ENCODE measurements at regions not wholly inside any gene's neighbourhood (a gene's known extent, or its start where the extent isn't known, plus 50 kb on each side); places are given as distances from the start of the nearest gene placed in this dataset.

- no peak for DNase-seq (ENCODE audit: low read depth in 2 of 3, low spot score in 2 of 3)
These were observed 172.8 kb upstream of the HAAO start for GRCh38 chr2:42965196-42965595.

DNA sequence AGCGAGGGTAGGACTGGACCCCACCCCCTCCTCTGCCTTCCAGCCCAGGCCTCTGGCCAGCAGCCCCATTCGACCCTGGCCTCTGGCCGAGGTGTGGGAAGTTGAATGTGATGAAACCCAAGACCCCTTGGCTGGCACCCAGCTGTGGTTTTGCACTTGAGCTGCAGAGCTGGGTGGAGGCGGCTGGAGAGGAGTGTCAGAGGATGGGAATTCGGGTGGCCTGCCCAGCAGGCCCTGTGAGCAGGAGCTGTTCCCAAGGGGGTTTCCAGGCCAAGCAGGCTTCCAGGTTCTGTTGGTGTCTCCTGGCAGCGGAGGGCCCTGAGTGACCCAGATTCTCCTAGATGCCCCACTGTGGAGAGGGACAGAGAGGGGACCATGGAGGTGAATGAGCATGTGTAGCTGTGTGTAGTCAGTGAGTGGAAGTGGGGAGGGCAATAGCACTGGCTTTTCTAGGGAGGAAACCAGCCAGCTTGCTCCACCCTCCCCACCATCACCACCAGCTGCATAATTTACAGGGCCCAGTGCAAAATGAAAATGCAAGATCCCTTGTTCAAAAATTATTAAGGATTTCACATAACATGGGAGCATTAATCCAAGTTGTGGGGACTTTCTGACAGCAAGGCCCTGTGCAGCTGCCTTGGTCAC lies 172.2 kb upstream of the HAAO start:
- peak in 1 of 3 donors; percentile 55 for DNase-seq (ENCODE audit: low read depth in 2 of 3, low spot score in 2 of 3)

DNA sequence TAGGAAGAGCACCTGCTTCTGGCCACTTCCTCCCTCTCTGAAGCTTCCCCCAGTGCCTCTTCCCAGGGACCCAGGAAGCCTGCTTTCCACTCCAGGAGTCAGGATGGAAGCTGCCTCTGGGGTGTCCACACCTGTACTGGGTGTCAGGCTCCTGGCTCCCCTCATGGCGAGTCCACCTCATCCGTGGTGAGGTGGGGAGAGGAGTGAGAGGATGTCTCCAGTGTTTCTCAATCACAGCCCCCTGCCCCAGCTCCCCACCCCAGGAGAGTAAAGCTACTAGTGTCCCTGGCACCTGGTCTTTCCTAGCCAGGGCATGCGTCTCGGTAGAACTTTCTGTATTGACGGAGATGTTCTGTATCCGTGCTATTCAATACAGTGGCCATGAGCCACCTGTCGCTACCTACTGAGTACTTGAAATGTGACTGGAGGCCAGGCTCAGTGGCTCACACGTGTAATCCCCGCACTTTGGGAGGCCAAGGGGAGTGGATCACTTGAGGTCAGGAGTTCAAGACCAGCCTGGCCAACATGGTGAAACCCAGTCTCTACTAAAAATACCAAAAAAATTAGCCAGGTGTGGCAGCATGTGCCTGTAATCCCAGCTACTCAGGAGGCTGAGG lies 171.2 kb upstream of the HAAO start:
- DNase-seq (ENCODE audit: low read depth in 2 of 3, low spot score in 2 of 3), result no peak

GRCh38 chr2:42962508-42962953 lies 170.1 kb upstream of the HAAO start:
- DNase-seq (ENCODE audit: low read depth in 2 of 3, low spot score in 2 of 3), result peak in 2 of 3 donors; percentile 70 to 73

DNA sequence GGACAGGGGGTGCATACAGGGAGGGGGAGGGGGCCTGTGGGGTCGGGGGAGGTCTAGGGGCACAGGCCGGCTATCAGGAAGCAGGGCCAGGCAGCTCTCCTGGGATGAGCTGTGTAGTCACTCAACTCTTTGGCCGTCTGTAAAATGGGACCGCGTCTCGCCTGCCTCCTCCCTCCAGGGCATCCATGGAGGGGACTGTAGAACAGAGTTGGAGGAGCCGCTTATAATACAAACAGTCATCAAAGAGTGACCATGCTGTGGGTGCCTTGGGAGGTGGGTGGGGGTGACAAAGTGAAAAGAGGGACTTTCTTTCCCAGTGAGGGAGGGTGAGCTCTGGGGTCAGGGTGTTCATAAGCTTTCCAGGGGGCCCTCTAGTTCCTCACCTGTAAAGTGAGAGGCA lies 169.6 kb upstream of the HAAO start:
- DNase-seq (ENCODE audit: low read depth in 2 of 3, low spot score in 2 of 3), result no peak

DNA sequence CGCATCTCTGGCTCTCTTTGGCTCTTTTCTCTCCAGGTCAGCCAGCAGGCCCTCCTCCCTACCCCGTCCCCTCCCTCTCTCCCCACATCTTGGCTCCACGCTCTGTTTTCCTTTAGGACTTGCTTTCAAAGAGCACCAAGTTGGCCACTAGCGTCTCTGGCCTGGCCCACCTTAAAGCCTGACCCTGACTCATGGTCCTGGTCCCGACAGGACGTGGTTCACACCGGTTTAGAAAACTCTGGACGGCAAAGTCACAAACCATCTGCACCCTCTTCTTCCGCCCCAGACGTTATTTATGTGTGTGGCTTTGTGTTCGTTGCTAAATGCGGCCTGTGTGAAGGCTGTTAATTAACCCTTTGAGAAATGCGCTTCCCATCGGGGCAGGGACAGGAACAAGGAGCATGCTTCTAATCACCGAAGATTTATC lies 169.0 kb upstream of the HAAO start:
- DNase-seq (ENCODE audit: low read depth in 2 of 3, low spot score in 2 of 3), result peak in 2 of 3 donors; percentile 91 to 96

DNA sequence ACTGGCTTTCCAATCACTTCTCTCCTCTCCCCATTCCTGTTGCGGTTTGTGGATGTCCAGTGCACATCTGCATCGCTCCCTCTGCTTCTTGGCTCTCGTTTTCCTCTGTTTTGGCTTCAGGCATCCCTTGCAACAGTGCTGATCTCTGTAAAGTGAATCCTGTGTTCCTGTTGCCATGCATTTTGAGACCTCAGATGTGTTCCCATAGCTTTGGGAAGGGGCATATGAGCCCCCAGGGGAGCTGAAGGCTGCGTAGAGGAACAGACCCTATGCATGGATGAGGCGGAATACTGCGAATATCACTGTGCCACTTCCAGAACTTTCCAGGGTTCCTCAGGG lies 168.4 kb upstream of the HAAO start:
- no peak for DNase-seq (ENCODE audit: low read depth in 2 of 3, low spot score in 2 of 3)

DNA sequence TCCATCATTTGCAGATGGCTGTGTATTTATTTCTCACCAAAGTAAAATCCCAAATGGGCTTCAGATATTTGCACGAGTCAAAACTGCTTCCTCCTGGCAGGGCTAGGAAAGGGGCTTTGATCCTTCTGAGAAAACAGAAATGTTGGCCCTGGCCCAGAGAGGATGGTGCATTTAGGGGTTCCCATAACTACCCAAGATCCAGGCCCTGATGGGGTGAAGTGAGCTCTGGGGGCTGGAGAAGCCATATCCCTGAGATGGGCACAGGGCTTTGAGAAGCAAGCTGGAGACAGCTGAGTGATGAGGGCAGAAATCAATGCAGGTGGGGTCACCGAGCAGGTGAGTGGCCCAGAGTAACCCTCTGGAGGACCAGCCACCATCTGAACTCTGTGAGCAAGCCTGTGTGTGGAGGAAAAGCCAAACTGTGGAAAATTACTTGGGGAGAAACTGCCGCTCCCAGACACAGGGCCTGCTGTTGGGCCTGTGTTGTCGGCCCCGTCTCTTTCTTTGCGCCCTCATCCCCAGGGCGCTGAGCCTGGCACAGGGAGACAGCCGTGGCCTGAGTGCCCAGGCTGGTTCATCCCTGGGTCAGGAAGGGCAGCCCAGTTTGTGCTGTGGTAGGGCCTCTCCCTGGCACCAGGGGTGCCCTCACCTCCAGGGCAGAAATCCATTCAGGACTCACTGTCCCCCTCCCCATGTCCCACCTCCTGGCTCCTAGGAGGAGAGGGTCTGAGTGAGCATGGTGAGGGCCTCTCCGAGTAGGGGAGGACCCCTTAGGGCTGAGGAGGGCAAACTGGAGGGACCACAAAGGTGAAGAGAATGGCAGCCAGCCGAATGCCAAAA lies 167.8 kb upstream of the HAAO start:
- no peak for DNase-seq (ENCODE audit: low read depth in 2 of 3, low spot score in 2 of 3)

DNA sequence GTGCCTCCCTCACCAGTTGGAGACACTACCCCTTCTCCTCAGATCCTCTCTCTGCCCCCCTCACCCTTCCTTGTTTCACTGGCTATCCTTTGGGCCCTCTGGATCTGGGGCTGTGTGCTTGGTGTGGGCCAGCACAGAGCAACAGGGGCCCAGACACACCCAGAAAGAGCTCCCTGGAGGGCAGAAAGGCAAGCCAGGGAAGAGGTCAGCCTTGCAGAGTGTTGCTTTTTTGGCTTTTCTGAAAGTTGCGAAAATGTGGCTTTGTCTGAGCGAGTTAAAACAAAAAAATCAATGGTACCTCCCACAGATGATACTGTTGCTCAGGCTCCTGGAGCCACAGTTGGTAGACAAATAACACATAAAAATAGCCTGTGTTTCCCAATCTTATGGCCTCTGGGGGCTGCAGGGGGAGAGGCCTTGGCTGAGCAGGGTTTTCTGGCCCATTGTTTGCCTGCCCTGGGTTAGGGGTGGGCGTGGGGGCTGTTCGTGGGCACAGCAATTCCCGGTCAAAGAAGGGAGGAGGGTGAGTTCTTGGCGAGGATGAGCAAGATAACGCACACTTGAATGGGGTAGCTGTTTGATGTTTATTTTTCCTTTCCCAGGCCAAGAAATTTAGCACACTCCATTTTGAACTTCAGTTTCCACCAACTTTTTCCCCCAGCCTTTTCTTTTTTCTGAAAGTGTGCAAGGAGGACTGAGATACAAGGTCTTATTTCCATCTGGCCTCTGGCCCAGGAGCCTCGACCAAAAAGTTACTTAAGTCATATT lies 167.0 kb upstream of the HAAO start:
- DNase-seq (ENCODE audit: low read depth in 2 of 3, low spot score in 2 of 3), result no peak

- DNase-seq (ENCODE audit: low read depth in 2 of 3, low spot score in 2 of 3), result no peak
These were observed 166.4 kb upstream of the HAAO start for GRCh38 chr2:42958741-42959233.

DNA sequence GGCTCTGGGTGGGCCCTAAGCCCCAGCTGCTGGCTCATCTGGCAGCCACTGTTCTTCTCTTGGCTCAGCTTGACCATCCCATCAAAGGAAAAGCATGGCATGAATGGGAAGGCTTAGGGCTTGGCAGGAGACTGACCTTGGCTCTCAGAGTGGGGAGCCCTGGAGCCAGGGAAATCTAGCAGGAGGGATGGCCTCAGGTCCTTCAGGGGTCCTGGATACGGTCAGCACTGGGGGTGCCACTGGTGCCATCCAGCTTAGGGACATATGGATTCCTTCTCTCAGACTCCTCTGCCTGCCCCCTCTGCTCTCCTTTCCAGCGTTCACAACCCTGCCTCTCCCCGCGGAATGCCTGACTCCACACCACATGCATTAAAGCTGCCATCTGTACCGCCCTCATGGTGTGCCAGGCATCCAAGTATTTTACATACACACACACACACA lies 165.5 kb upstream of the HAAO start:
- no peak for DNase-seq (ENCODE audit: low read depth in 2 of 3, low spot score in 2 of 3)

DNA sequence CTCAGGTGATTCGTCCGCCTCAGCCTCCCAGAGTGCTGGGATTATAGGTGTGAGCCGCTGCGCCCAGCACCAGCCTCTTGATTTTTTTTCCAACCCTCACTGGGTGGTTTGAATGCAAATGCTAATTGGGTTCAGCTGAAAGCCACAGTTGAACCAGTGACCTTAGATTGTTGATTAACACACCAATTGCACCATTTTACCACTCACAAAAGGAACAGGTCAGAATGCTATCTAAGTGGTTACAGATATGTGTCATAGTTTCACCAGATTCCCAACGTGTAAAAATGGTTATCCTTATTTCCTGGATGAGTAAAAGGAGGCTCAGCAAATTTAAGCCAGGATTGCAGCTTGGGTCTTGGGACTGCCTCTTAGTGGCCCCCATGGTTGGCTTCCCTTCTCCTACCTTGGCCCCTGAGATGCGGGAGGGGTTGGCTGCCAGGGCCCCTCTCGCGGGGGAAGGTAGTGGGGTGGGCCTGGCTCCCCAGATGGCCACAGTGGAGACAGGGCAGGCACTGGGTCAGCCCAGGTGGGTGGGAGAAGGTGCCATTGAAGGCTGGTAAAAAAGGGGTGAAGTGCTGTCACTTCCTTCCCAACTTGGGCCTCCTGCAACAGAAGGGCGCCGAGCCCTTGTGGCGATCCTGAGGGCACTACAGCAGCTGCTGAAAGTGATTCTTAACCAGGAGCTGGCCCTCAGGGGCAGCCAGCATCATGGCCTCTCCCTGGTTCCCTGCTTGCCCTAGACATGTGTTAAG lies 164.9 kb upstream of the HAAO start:
- no peak for DNase-seq (ENCODE audit: low read depth in 2 of 3, low spot score in 2 of 3)

DNA sequence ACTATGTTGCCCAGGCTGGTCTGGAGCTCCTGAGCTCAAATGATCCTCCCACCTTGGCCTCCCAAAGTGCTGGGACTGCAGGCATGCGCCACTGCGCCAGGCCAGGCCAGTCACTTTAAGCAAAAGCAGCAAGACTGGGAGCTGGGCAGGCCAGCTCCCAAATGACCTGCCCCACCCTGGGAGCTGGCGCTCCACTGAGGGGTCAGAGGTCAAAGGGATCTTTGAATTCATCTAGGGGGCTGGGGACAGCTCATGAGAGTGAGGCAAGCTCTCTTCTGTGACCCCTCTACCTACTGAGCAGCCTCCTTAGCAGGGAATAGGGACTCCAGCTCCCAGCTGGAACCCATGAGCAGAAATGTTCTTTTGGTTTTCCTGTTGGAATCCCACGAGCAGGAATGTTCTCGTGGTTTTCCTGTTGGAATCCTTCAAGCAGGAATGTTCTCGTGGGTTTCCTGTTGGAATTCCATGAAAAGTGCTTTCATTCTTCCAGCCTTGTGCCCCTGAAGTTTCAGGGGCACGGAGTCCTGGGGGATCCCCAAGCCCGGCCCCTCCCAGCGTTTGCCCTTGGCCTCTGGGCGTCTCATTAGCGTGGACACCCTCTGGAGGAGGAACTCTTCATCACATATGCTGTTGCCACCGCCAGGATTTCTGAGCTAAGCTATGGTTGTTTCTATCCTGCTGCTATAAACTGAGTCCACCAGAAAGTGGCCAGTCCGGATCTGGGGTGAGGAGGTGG lies 162.0 kb upstream of the HAAO start:
- no peak for DNase-seq (ENCODE audit: low read depth in 2 of 3, low spot score in 2 of 3)

GRCh38 chr2:42953216-42953615 lies 160.8 kb upstream of the HAAO start:
- DNase-seq (ENCODE audit: low read depth in 2 of 3, low spot score in 2 of 3), result no peak

- DNase-seq (ENCODE audit: low read depth in 2 of 3, low spot score in 2 of 3), result no peak
These were observed 159.0 kb upstream of the HAAO start for GRCh38 chr2:42951263-42951938.

- DNase-seq (ENCODE audit: low read depth in 2 of 3, low spot score in 2 of 3), result peak in 2 of 3 donors; percentile 91 to 98
These were observed 156.7 kb upstream of the HAAO start for GRCh38 chr2:42949125-42949524.

- no peak for DNase-seq (ENCODE audit: low read depth in 2 of 3, low spot score in 2 of 3)
These were observed 155.6 kb upstream of the HAAO start for GRCh38 chr2:42947809-42948600.

GRCh38 chr2:42944779-42945415 lies 152.5 kb upstream of the HAAO start:
- DNase-seq (ENCODE audit: low read depth in 2 of 3, low spot score in 2 of 3), result no peak

Measured in hematopoietic multipotent progenitor cell (in vitro differentiated cells).